ENCODE measurements at regions not wholly inside any gene's neighbourhood (a gene's known extent, or its start where the extent isn't known, plus 50 kb on each side); places are given as distances from the start of the nearest gene placed in this dataset.

- FAIRE-seq: no peak
These were observed 155.0 kb upstream of the DAB2 start for GRCh38 chr5:39579750-39580149.

- FAIRE-seq: peak; percentile 100
These were observed 154.2 kb upstream of the DAB2 start for GRCh38 chr5:39578887-39579497.

GRCh38 chr5:39577529-39577928, 152.7 kb upstream of the DAB2 start:
- FAIRE-seq: no peak

GRCh38 chr5:39570403-39571027, 145.7 kb upstream of the DAB2 start:
- FAIRE-seq: peak; percentile 97

- no peak for FAIRE-seq
These were observed 145.1 kb upstream of the DAB2 start for GRCh38 chr5:39569857-39570256.

- no peak for FAIRE-seq
These were observed 142.1 kb upstream of the DAB2 start for GRCh38 chr5:39566891-39567290.

GRCh38 chr5:39566029-39566428, 141.2 kb upstream of the DAB2 start:
- FAIRE-seq: no peak

- FAIRE-seq: no peak
These were observed 136.6 kb upstream of the DAB2 start for GRCh38 chr5:39561421-39561820.

- FAIRE-seq: no peak
These were observed 135.9 kb upstream of the DAB2 start for GRCh38 chr5:39560726-39561125.

GRCh38 chr5:39559923-39560322, 135.1 kb upstream of the DAB2 start:
- FAIRE-seq: no peak

GRCh38 chr5:39558541-39558940, 133.8 kb upstream of the DAB2 start:
- FAIRE-seq: no peak

GRCh38 chr5:39555788-39556187, 131.0 kb upstream of the DAB2 start:
- no peak for FAIRE-seq

GRCh38 chr5:39547553-39548154, 122.9 kb upstream of the DAB2 start:
- peak; percentile 89 for FAIRE-seq

- FAIRE-seq: no peak
These were observed 120.2 kb upstream of the DAB2 start for GRCh38 chr5:39544941-39545340.

- FAIRE-seq: no peak
These were observed 118.6 kb upstream of the DAB2 start for GRCh38 chr5:39543335-39543734.

- FAIRE-seq: no peak
These were observed 117.9 kb upstream of the DAB2 start for GRCh38 chr5:39542511-39543285.

GRCh38 chr5:39541920-39542319, 117.1 kb upstream of the DAB2 start:
- FAIRE-seq: no peak

- FAIRE-seq: no peak
These were observed 114.7 kb upstream of the DAB2 start for GRCh38 chr5:39539470-39539869.

- no peak for FAIRE-seq
These were observed 109.9 kb upstream of the DAB2 start for GRCh38 chr5:39534690-39535089.

- FAIRE-seq: no peak
These were observed 109.0 kb upstream of the DAB2 start for GRCh38 chr5:39533749-39534148.

GRCh38 chr5:39532511-39532910, 107.7 kb upstream of the DAB2 start:
- FAIRE-seq: no peak

- no peak for FAIRE-seq
These were observed 106.5 kb upstream of the DAB2 start for GRCh38 chr5:39531306-39531705.

- FAIRE-seq: no peak
These were observed 102.2 kb upstream of the DAB2 start for GRCh38 chr5:39526914-39527477.

All from islet of Langerhans (tissue), 1 donor.